T-helper 2 cell treated with Interferon-gamma antibody and Interleukin-4, amounts not matched to agents 5 μg/mL and 100 μg/mL, for 36 hours (primary cell): ENCODE measurements at regions not wholly inside any gene's neighbourhood (a gene's known extent, or its start where the extent isn't known, plus 50 kb on each side); places are given as distances from the start of the nearest gene placed in this dataset.

Experiments used
- DNase-seq: peaks from one replicate; pipeline ENCODE4 v3.0.0; 2021; ENCODE audit warnings: low spot score
- H3K27ac Mint-ChIP-seq: one replicate; pipeline ENCODE4 v1.8.0; 2021; ENCODE audit warnings: mild to moderate bottlenecking, mixed read lengths
- H3K27me3 Mint-ChIP-seq: one replicate; pipeline ENCODE4 v1.8.0; 2021; ENCODE audit warnings: low read depth, mixed read lengths
- H3K36me3 Mint-ChIP-seq: one replicate; pipeline ENCODE4 v1.8.0; 2021; ENCODE audit warnings: low read depth, mixed read lengths
- H3K4me1 Mint-ChIP-seq: one replicate; pipeline ENCODE4 v1.8.0; 2021; ENCODE audit warnings: low read depth, mixed read lengths
- H3K4me3 Mint-ChIP-seq: one replicate; pipeline ENCODE4 v1.8.0; 2022; ENCODE audit warnings: mild to moderate bottlenecking, moderate library complexity, mixed read lengths
- H3K9me3 Mint-ChIP-seq: one replicate; pipeline ENCODE4 v1.8.0; 2021; ENCODE audit warnings: mixed read lengths

DNA sequence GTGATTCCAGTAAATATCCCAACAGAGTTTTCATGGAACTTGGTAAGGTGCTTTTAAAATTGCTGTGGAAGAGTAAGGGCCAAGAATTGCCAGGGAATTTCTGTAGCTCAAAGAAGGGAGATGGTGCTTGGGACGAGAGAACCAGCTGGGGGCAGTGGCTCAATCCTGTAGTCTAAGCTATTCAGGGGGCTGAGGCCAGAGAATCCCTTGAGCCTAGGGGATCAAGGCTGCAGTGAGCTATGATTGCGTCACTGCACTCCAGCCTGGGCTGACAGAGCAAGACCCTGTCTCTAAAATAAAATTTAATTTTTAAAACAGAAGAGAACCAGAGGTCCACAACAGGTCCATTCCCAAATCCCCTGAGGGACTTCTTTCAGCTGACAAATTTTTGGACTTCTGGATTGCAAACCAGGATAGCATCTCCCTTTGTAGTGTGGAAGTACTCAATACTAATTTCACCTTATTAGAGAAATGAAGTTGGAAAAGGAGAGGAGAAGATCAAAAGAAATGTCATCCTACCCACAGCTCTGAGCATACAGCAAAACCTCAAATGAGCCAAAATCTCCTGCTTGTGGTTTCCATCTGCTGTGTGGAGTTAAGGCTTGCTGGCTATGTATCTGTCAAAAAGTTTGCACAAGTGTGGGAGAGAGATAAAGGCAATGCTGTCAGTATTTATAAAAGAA lies 59.2 kb upstream of the CLPB start:
- no peaks in the 10 kb centered on the region for H3K36me3 Mint-ChIP-seq
- H3K4me1 Mint-ChIP-seq: peaks cover 8% of the 10 kb centered on the region
- H3K4me3 Mint-ChIP-seq: no peak overlapping the region
- DNase-seq: no peak
- no peaks in the 10 kb centered on the region for H3K9me3 Mint-ChIP-seq
- peaks cover 14% of the 10 kb centered on the region for H3K27me3 Mint-ChIP-seq
- H3K27ac Mint-ChIP-seq: no peak overlapping the region

DNA sequence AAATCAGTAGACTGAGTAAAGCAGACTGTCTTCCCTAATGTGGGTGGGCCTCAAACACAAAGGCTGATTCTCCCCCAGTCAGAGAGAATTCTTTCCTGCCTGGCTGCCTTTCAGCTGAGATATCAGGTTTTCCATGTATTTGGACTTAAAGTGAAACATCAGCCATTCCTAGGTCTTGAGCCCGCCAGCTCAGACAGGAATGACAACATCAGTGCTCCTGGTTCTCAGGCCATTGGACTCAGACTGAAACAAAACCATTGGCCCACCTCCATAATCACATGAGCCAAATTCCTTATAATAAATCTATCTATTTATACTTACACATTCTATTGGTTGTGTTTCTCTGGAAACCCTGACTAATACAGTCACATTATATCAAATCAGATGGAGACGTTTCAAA lies 56.7 kb upstream of the CLPB start:
- Mint-ChIP-seq H3K9me3 (no peaks in the 10 kb centered on the region), H3K36me3 (no peaks in the 10 kb centered on the region), H3K27ac (no peak overlapping the region), H3K4me1 (peaks cover 8% of the 10 kb centered on the region), H3K27me3 (peaks cover 15% of the 10 kb centered on the region), H3K4me3 (no peak overlapping the region)
- no peak for DNase-seq
